ENCODE measurements at regions not wholly inside any gene's neighbourhood (a gene's known extent, or its start where the extent isn't known, plus 50 kb on each side); places are given as distances from the start of the nearest gene placed in this dataset.
"Not testable (repeated sequence)": the region's sequence is repeated elsewhere in the genome, so short reads cannot be mapped to it uniquely, and the experiment has no call there.

GRCh38 chr6:94902974-94903628 is 674.2 kb upstream of the MANEA start:
- CTCF ChIA-PET = no interaction called here
- TF ChIP-seq CTCF (IDR thresholded peaks at IDR 0.05; ENCODE audit: control extremely low read depth, extremely low read depth, low read depth, missing control alignments) = no peak
- POLR2A ChIA-PET = no interaction called here

GRCh38 chr6:94899191-94899590 is 678.1 kb upstream of the MANEA start:
- POLR2A ChIA-PET = no interaction called here
- no peak for DNase-seq (ENCODE audit: extremely low spot score)
- CTCF ChIA-PET = interaction anchor here (1.2 kb wide), 1 partner anchor 9 kb away, joined by 3 read pairs; no protein-coding TSS in a partner anchor
- TF ChIP-seq CTCF (IDR thresholded peaks at IDR 0.05; ENCODE audit: control extremely low read depth, extremely low read depth, low read depth, missing control alignments) = no peak

More at GRCh38 chr6:94902974-94903628, 674.2 kb upstream of the MANEA start:
- no peak for DNase-seq (ENCODE audit: extremely low spot score)

GRCh38 chr6:94894300-94894699 is 683.0 kb upstream of the MANEA start:
- DNase-seq (ENCODE audit: extremely low spot score) = no peak
- POLR2A ChIA-PET = no interaction called here
- TF ChIP-seq CTCF (IDR thresholded peaks at IDR 0.05; ENCODE audit: control extremely low read depth, extremely low read depth, low read depth, missing control alignments) = no peak
- CTCF ChIA-PET = no interaction called here

- CTCF ChIA-PET = no interaction called here
- POLR2A ChIA-PET = no interaction called here
- no peak for TF ChIP-seq CTCF (IDR thresholded peaks at IDR 0.05; ENCODE audit: control extremely low read depth, extremely low read depth, low read depth, missing control alignments)
- DNase-seq (ENCODE audit: extremely low spot score) = no peak
Observed at GRCh38 chr6:94893327-94893726, 684.0 kb upstream of the MANEA start.

- CTCF ChIA-PET; POLR2A ChIA-PET; DNase-seq (ENCODE audit: extremely low spot score): not testable (repeated sequence)
Observed at GRCh38 chr6:94873819-94874218, 703.5 kb upstream of the MANEA start.

GRCh38 chr6:94862112-94862511 is 715.2 kb upstream of the MANEA start:
- TF ChIP-seq CTCF (IDR thresholded peaks at IDR 0.05; ENCODE audit: control extremely low read depth, extremely low read depth, low read depth, missing control alignments) = no peak
- ChIA-PET CTCF (no interaction called here), POLR2A (no interaction called here)
- no peak for DNase-seq (ENCODE audit: extremely low spot score)

- POLR2A ChIA-PET = no interaction called here
- no peak for DNase-seq (ENCODE audit: extremely low spot score)
- no peak for TF ChIP-seq CTCF (IDR thresholded peaks at IDR 0.05; ENCODE audit: control extremely low read depth, extremely low read depth, low read depth, missing control alignments)
- CTCF ChIA-PET = no interaction called here
Observed at GRCh38 chr6:94859924-94860323, 717.4 kb upstream of the MANEA start.

GRCh38 chr6:94856999-94857398 is 720.3 kb upstream of the MANEA start:
- POLR2A ChIA-PET; DNase-seq (ENCODE audit: extremely low spot score): not testable (repeated sequence)
- CTCF ChIA-PET = interaction anchor here (2.1 kb wide), 1 partner anchor 12 kb away, joined by 6 read pairs; no protein-coding TSS in a partner anchor

- CTCF ChIA-PET; POLR2A ChIA-PET; DNase-seq (ENCODE audit: extremely low spot score): not testable (repeated sequence)
Observed at GRCh38 chr6:94851329-94851728, 726.0 kb upstream of the MANEA start.

Measured in GM10248 (cell line).